Neural cell (in vitro differentiated cells): ENCODE measurements at regions not wholly inside any gene's neighbourhood (a gene's known extent, or its start where the extent isn't known, plus 50 kb on each side); places are given as distances from the start of the nearest gene placed in this dataset.
A peak's percentile ranks its signal among the peaks of the same experiment; 100 is the strongest.

Experiments used
- H2AFZ ChIP-seq: fragments of 200-600, 300-800 bp; sonication (generic), shearing (Covaris generic); 2 replicates; pipeline ENCODE4 v1.6.0; 2014; ENCODE audit warnings: low read depth, mild to moderate bottlenecking, antibody characterized with exemption, low read length, moderate library complexity
- H3F3A ChIP-seq: fragments of 200-600 bp; shearing (Covaris generic); 2 replicates; pipeline ENCODE4 v1.6.1; 2016; ENCODE audit warnings: mild to moderate bottlenecking, moderate library complexity, mixed read lengths, antibody characterized with exemption, low read length; ENCODE audit not compliant: insufficient read depth, poor library complexity, severe bottlenecking
- H3K27ac ChIP-seq: fragments of 200-600, 300-800 bp; sonication (generic), shearing (Covaris generic); 2 replicates; pipeline ENCODE4 v1.5.1; 2014; ENCODE audit warnings: mild to moderate bottlenecking, low read length, moderate library complexity
- H3K27me3 ChIP-seq: fragments of 300-800, 200-600 bp; sonication (generic), shearing (Covaris generic); 2 replicates; pipeline ENCODE4 v1.6.0; 2014; ENCODE audit warnings: mild to moderate bottlenecking, low read depth, low read length, moderate library complexity; ENCODE audit not compliant: insufficient read depth
- H3K36me3 ChIP-seq: fragments of 300-800, 200-600 bp; sonication (generic), shearing (Covaris generic); 2 replicates; pipeline ENCODE4 v1.5.1; 2014; ENCODE audit warnings: mild to moderate bottlenecking, antibody characterized with exemption, low read length, moderate library complexity; ENCODE audit not compliant: insufficient read depth
- H3K4me2 ChIP-seq: fragments of 300-800, 200-600 bp; sonication (generic), shearing (Covaris generic); 2 replicates; pipeline ENCODE4 v1.6.0; 2014; ENCODE audit warnings: mild to moderate bottlenecking, low read length
- H3K4me3 ChIP-seq: fragments of 300-800, 200-600 bp; sonication (generic), shearing (Covaris generic); 2 replicates; pipeline ENCODE4 v1.5.1; 2014; ENCODE audit warnings: mild to moderate bottlenecking, low read length, moderate library complexity
- H3K79me2 ChIP-seq: fragments of 200-600 bp; shearing (Covaris generic); replicated peaks from 2 replicates; pipeline ENCODE4 v1.6.0; 2014; ENCODE audit warnings: mild to moderate bottlenecking, low read length, moderate library complexity; ENCODE audit not compliant: insufficient read depth
- H3K9ac ChIP-seq: fragments of 300-800, 200-600 bp; sonication (generic), shearing (Covaris generic); 2 replicates; pipeline ENCODE4 v1.6.1; 2016; ENCODE audit warnings: mild to moderate bottlenecking, low read length, mixed read lengths
- H3K9me2 ChIP-seq: fragments of 200-600 bp; shearing (Covaris generic); 2 replicates; pipeline ENCODE4 v1.6.1; 2016; ENCODE audit warnings: mild to moderate bottlenecking, low read length, mixed read lengths; ENCODE audit not compliant: insufficient read depth
- H3K9me3 ChIP-seq: fragments of 200-600, 300-800 bp; sonication (generic), shearing (Covaris generic); 2 replicates; pipeline ENCODE4 v1.6.1; 2016; ENCODE audit warnings: mild to moderate bottlenecking, mixed run types, low read length, moderate library complexity, mixed read lengths
- H4K20me1 ChIP-seq: fragments of 200-600 bp; shearing (Covaris generic); 2 replicates; pipeline ENCODE4 v1.6.1; 2016; ENCODE audit warnings: mild to moderate bottlenecking, mixed run types; ENCODE audit not compliant: insufficient read depth
- CTCF ChIP-seq: fragments of 450-650 bp; IDR thresholded peaks from 2 replicates; pipeline ENCODE4 v1.5.1; 2014; ENCODE audit warnings: antibody characterized with exemption, mild to moderate bottlenecking, moderate library complexity; ENCODE audit not compliant: poor library complexity, severe bottlenecking
- EP300 ChIP-seq: fragments of 450-650 bp; conservative IDR thresholded peaks from 2 replicates; pipeline ENCODE4 v1.6.1; 2014; ENCODE audit warnings: antibody characterized with exemption, mild to moderate bottlenecking, moderate library complexity; ENCODE audit not compliant: poor library complexity, severe bottlenecking
- EZH2 ChIP-seq: fragments of 200-600, 300-800 bp; shearing (Covaris generic), sonication (generic); IDR thresholded peaks from 2 replicates; pipeline ENCODE4 v1.6.1; 2014; ENCODE audit warnings: antibody characterized with exemption, low read length, borderline replicate concordance, mild to moderate bottlenecking; ENCODE audit not compliant: insufficient read depth, poor library complexity, severe bottlenecking
- MXI1 ChIP-seq: fragments of 450-650 bp; conservative IDR thresholded peaks from 2 replicates; pipeline ENCODE4 v1.6.1; 2014; ENCODE audit warnings: antibody characterized with exemption, mild to moderate bottlenecking; ENCODE audit not compliant: poor library complexity, severe bottlenecking
- POLR2AphosphoS5 ChIP-seq: IDR thresholded peaks from 2 replicates; pipeline ENCODE4 v1.6.1; 2012
- RAD21 ChIP-seq: fragments of 450-650 bp; conservative IDR thresholded peaks from 2 replicates; pipeline ENCODE4 v1.6.1; 2014; ENCODE audit warnings: antibody characterized with exemption, mild to moderate bottlenecking, moderate library complexity
- REST ChIP-seq: IDR thresholded peaks from 2 replicates; pipeline ENCODE4 v1.6.1; 2012; ENCODE audit warnings: borderline replicate concordance
- SMC3 ChIP-seq: fragments of 450-650 bp; conservative IDR thresholded peaks from 2 replicates; pipeline ENCODE4 v1.6.1; 2014; ENCODE audit warnings: antibody characterized with exemption, mild to moderate bottlenecking, moderate library complexity; ENCODE audit not compliant: poor library complexity
- TAF1 ChIP-seq: IDR thresholded peaks from 2 replicates; pipeline ENCODE4 v1.6.1; 2012; ENCODE audit warnings: low read depth

- Histone ChIP-seq H3K27ac (no peak overlapping the region), H3K79me2 (no peaks in the 10 kb centered on the region), H2AFZ (no peak overlapping the region), H3K27me3 (no peaks in the 10 kb centered on the region), H4K20me1 (no peaks in the 10 kb centered on the region), H3K4me2 (no peak overlapping the region), H3K9ac (no peak overlapping the region), H3K4me3 (no peak overlapping the region), H3K9me2 (no peaks in the 10 kb centered on the region), H3F3A (no peaks in the 10 kb centered on the region), H3K9me3 (no peaks in the 10 kb centered on the region), H3K36me3 (no peaks in the 10 kb centered on the region)
- TF ChIP-seq CTCF (no peak), MXI1 (no peak), TAF1 (no peak), EZH2 (no peak), RAD21 (no peak), SMC3 (no peak), REST (no peak), EP300 (no peak), POLR2AphosphoS5 (no peak)
These were observed 301.4 kb downstream of the TSN start for GRCh38 chr2:122056853-122057252.

DNA sequence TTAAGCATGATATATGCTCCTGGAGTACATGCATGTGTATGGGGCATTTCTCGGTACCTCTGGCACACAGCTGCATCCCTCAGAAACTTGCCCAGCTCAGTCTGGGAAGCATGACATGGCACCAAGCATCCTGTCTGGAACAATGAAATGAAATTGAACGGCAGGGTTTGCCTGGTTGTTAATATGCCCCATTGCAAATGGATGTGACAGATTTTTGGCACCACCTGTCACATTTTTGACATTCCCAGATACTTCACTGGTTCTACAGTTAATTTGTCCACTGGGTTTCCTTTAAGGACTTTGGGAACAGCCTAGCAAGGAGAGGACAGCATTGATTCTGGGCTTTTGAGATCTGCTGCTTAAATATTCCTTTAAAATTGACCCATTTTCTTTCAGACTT, 305.8 kb downstream of the TSN start:
- peak; percentile 12 for TF ChIP-seq EP300
- no peak for TF ChIP-seq POLR2AphosphoS5
- Histone ChIP-seq H3K9ac (no peak overlapping the region), H3K9me3 (no peaks in the 10 kb centered on the region)

GRCh38 chr2:122061831-122062230, 306.4 kb downstream of the TSN start:
- no peak overlapping the region for H2AFZ ChIP-seq
- no peaks in the 10 kb centered on the region for H3K36me3 ChIP-seq
- TF ChIP-seq RAD21 (no peak), TAF1 (no peak), REST (no peak), MXI1 (no peak), CTCF (no peak), EZH2 (no peak), EP300 (no peak)
- H4K20me1 ChIP-seq, result no peaks in the 10 kb centered on the region
- no peaks in the 10 kb centered on the region for H3K27me3 ChIP-seq
- no peaks in the 10 kb centered on the region for H3K9me2 ChIP-seq
- no peaks in the 10 kb centered on the region for H3F3A ChIP-seq
- H3K79me2 ChIP-seq, result no peaks in the 10 kb centered on the region
- no peaks in the 10 kb centered on the region for H3K9me3 ChIP-seq
- H3K9ac ChIP-seq, result no peak overlapping the region
- no peak overlapping the region for H3K4me2 ChIP-seq
- no peak overlapping the region for H3K27ac ChIP-seq
- H3K4me3 ChIP-seq, result no peak overlapping the region

More for the DNA sequence above, 305.8 kb downstream of the TSN start:
- no peaks in the 10 kb centered on the region for H4K20me1 ChIP-seq
- no peaks in the 10 kb centered on the region for H3K36me3 ChIP-seq
- H3K4me3 ChIP-seq, result no peak overlapping the region
- no peak overlapping the region for H2AFZ ChIP-seq
- H3K79me2 ChIP-seq, result no peaks in the 10 kb centered on the region
- H3K9me2 ChIP-seq, result no peaks in the 10 kb centered on the region
- no peak overlapping the region for H3K4me2 ChIP-seq
- H3F3A ChIP-seq, result no peaks in the 10 kb centered on the region
- H3K27ac ChIP-seq, result no peak overlapping the region
- H3K27me3 ChIP-seq, result no peaks in the 10 kb centered on the region
